Gastrocnemius medialis (tissue), 4 donors: ENCODE measurements at regions not wholly inside any gene's neighbourhood (a gene's known extent, or its start where the extent isn't known, plus 50 kb on each side); places are given as distances from the start of the nearest gene placed in this dataset.
"Not testable (repeated sequence)": the region's sequence is repeated elsewhere in the genome, so short reads cannot be mapped to it uniquely, and the experiment has no call there.

ENCODE experiments used
- POLR2A ChIP-seq, 2 donors: fragments of 450-650 bp; IDR thresholded peaks; one replicate each; pipeline ENCODE4 v1.6.1; 2017; ENCODE audit warnings: antibody characterized with exemption in 2 of 2, mild to moderate bottlenecking in 2 of 2, moderate library complexity in 2 of 2
- TF ChIP-seq, protein P1 (sequence below), 5 experiments: fragments of 450-650 bp in 3 of 5; fragments of 200-600 bp in 2 of 5; sonication (generic) in 2 of 5; IDR thresholded peaks in 4 of 5; conservative IDR thresholded peaks in 1 of 5; 1 replicate in 4 of 5; 2 replicates in 1 of 5; pipeline ENCODE4 v1.5.1; 2016 to 2019; ENCODE audit warnings: antibody characterized with exemption in 5 of 5, mild to moderate bottlenecking in 3 of 5, moderate library complexity in 3 of 5

DNA sequence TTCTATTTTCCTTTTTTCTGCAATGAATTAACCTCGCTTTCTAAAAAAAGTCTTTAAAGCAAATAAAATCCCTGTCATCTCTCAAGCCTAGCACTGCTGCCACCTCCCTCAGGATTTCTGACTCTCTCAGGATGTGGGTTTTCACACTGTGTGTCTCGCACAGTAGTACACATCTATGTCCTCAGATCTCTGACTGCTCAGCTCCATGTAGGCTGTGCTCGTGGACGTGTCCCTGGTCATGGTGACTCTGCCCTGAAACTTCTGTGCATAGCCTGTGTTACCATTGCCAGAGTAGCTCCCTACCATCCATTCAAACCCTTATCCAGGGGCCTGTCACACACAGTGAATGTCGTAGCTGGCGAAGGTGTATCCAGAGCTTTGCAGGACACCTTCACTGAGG lies 619.3 kb downstream of the TMEM121 start:
- TF ChIP-seq, protein P1, sequence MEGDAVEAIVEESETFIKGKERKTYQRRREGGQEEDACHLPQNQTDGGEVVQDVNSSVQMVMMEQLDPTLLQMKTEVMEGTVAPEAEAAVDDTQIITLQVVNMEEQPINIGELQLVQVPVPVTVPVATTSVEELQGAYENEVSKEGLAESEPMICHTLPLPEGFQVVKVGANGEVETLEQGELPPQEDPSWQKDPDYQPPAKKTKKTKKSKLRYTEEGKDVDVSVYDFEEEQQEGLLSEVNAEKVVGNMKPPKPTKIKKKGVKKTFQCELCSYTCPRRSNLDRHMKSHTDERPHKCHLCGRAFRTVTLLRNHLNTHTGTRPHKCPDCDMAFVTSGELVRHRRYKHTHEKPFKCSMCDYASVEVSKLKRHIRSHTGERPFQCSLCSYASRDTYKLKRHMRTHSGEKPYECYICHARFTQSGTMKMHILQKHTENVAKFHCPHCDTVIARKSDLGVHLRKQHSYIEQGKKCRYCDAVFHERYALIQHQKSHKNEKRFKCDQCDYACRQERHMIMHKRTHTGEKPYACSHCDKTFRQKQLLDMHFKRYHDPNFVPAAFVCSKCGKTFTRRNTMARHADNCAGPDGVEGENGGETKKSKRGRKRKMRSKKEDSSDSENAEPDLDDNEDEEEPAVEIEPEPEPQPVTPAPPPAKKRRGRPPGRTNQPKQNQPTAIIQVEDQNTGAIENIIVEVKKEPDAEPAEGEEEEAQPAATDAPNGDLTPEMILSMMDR (IDR thresholded peaks at IDR 0.05 in 4 of 5, conservative IDR thresholded peaks at IDR 0.05 in 1 of 5) = not testable (repeated sequence)
- TF ChIP-seq POLR2A (IDR thresholded peaks at IDR 0.05) = not testable (repeated sequence)
